Esophagus muscularis mucosa (tissue), 3 donors: ENCODE measurements at regions not wholly inside any gene's neighbourhood (a gene's known extent, or its start where the extent isn't known, plus 50 kb on each side); places are given as distances from the start of the nearest gene placed in this dataset.

ENCODE experiments used
- CTCF ChIP-seq, 3 experiments: fragments of 200-600 bp in 2 of 3; fragments of 450-650 bp in 1 of 3; sonication (generic) in 2 of 3; IDR thresholded peaks; one replicate each; pipeline ENCODE4 v1.5.1; 2017 to 2019; ENCODE audit warnings: antibody characterized with exemption in 3 of 3, mild to moderate bottlenecking in 2 of 3, moderate library complexity in 1 of 3
- POLR2A ChIP-seq: fragments of 450-650 bp; IDR thresholded peaks from one replicate; pipeline ENCODE4 v1.6.1; 2017; ENCODE audit warnings: antibody characterized with exemption, moderate library complexity, mild to moderate bottlenecking, low read depth
- POLR2AphosphoS5 ChIP-seq, 2 donors: sonication (generic); formaldehyde crosslinking; IDR thresholded peaks; one replicate each; pipeline ENCODE4 v1.6.1; 2017; ENCODE audit warnings: antibody characterized with exemption in 2 of 2

- no peak for TF ChIP-seq POLR2A
- no peak for TF ChIP-seq CTCF (IDR thresholded peaks at IDR 0.05)
- no peak for TF ChIP-seq POLR2AphosphoS5 (IDR thresholded peaks at IDR 0.05)
These were observed 56.2 kb upstream of the LPAR1 start for GRCh38 chr9:111094433-111094924.
